ENCODE measurements at regions not wholly inside any gene's neighbourhood (a gene's known extent, or its start where the extent isn't known, plus 50 kb on each side); places are given as distances from the start of the nearest gene placed in this dataset.

GRCh38 chr18:67222887-67223286 is 293.6 kb downstream of the DSEL start:
- TF ChIP-seq CTCF (IDR thresholded peaks at IDR 0.05) = no peak
- no peak for TF ChIP-seq POLR2A (IDR thresholded peaks at IDR 0.05)
